T-helper 1 cell treated with Interleukin-12 subunit alpha and Interleukin-12 subunit beta and Interleukin-4 antibody, amounts not matched to agents 30 ng/mL and 1 ng/mL, for 36 hours (primary cell): ENCODE measurements at regions not wholly inside any gene's neighbourhood (a gene's known extent, or its start where the extent isn't known, plus 50 kb on each side); places are given as distances from the start of the nearest gene placed in this dataset.
"Not testable (repeated sequence)": the region's sequence is repeated elsewhere in the genome, so short reads cannot be mapped to it uniquely, and the experiment has no call there.

Source experiments
- intact Hi-C: fragments of 100-400 bp; cut with micrococcal nuclease; formaldehyde crosslinking; loops from one replicate; pipeline ENCODE4 v1.15.1; 2024

DNA sequence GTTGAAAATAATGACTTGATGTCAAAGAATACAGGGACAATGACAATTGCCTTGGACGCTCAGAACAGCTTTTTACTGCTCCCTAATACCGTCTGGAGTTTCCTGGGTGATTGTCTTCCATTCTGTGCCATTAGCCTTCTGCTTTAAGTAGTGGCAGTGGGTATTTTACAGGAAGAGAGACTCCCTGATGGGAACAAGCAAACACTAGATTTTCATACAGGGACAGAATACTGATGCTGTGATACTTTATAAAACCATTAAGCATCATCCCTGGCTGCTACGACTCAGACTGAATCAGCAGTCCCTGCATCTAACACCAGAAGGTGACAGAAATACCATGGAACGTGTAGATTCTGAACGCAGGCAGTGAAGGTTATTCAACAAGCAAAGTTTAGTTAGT lies 635.4 kb upstream of the GOT2 start:
- intact Hi-C loops: no loop called here

DNA sequence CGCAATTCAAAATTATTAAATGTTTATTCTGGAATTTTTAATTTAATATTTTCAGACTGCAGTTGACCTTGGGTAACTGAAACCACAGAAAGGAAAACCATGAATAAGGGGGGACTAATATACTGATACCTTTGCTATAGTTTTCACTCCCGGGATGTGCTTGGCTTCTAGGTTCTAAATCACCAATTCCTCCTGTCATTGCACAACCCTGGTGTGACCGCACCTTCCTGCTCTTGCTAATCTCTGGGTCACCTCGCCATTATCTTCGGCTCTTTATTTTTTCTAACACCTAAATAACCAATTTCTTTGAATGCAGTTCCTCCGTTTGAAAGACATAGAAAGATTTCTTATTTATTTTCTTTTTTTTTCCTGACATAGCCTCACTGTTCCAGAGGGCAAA lies 634.5 kb upstream of the GOT2 start:
- intact Hi-C loops: no loop called here

DNA sequence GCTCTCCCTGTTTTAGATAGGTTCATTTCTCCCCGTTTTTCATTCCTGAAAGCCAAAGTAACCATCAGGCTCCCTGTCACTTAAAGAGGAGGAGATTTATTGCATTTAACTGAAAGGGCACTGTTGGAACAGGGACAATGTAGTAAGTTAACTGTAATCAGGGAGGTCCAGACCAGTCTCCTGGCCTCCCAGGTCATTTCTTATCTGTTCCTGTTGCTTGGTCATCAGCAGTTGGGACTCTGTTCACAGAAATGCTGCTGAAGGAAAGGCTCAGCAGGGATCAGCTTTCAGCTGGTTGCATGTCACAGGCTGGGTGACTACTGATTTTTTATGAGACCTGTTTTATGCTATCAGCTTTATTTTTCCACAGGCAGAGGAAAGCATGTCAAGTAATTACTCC lies 622.6 kb upstream of the GOT2 start:
- intact Hi-C loops: no loop called here

DNA sequence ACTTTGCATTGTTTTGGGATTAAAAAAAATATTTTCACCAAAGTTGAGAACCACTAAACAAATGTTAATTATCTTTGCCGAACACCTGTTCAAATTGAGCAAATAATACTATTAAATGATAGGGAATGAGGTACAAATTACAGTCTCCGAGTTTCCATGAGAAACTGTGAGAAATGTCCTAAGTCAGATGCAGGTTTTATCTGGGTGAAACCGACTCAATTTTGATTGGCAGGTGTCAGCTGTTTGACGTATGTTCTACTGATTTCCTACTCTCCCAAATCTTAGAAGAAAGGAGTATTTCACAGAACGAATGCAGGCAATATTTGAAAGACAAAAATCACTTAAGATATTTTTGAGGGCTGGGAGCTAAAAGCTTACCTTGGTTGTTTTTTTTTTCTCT lies 622.0 kb upstream of the GOT2 start:
- intact Hi-C loops: no loop called here

DNA sequence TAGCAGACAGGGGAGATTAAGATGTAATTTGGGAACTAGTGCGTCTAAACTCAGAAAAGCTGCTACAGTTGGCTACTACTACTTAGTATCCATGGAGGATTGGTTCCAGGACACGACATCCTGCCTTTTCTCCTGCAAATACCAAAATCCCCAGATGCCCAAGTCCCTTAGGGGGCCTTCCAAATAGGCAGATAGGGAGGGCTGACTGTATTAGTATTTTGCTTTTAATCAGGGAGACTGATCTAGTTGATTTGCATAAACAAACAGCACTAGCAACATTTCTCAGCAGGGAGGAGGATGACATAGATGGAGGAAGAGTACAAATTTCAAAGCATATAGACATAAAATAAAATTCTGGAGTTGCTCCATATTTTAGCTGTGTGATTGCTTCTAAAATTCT lies 621.6 kb upstream of the GOT2 start:
- intact Hi-C loops: no loop called here

DNA sequence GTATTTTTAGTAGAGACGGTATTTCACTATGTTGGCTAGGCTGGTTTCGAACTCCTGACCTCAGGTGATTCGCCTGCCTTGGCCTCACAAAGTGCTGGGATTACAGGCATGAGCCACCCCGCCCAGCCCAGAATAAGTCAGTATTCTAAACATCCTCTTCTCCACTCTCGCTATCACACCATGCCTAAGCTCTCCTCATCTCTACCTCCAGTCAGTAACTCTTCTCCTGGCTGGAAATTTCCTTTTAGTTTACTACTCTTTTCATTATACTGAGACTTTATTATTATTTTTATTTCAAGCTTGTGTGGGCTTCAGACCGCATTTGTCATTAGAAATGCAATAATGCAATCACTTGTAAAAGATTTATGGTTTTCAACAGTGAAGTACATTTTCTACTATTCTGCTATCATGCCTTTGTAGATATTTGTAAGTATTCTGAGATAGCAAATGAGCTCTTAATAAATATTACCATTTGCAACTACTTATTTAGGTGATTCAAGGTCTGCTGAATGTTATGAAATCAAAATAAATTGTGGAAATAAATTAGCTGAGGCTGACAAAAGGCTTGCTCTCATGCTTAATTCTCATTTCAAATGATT lies 617.3 kb upstream of the GOT2 start:
- intact Hi-C loops: no loop called here

DNA sequence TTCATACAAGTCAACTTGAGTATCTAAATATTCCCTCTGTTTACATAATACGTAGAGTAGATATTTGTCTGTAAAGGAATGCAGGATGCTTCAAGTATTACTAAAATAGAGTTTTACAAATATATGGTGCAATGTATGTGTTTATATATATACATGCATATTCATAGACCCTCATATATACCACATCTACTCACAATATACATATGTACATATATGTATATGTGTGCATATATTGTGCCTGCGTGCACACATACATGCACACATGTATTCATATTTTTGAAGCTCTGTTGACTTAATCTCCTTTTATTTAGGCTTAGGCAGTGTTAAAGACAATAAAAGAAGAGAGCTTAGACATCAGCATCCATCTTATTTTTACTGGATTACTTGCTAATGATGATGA lies 616.6 kb upstream of the GOT2 start:
- intact Hi-C loops: no loop called here

DNA sequence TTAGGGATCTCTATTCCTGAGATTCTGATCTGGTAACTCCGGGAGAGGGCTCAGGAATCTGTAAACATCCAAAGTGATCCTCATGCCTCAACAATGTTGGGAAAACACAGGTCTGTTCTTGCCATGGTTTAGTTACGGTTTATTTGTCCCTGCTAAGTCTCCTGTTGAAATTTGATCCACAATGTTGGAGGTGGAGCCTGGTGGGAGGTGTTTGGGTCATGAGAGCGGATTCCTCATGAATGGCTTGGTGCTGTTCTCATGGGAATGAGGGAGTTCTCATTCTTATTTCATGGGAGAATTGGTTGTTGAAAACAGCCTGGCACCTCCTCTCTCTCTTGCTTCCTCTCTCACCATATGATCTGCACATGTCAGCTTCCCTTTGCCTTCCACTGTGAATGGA lies 608.6 kb upstream of the GOT2 start:
- intact Hi-C loops: no loop called here

DNA sequence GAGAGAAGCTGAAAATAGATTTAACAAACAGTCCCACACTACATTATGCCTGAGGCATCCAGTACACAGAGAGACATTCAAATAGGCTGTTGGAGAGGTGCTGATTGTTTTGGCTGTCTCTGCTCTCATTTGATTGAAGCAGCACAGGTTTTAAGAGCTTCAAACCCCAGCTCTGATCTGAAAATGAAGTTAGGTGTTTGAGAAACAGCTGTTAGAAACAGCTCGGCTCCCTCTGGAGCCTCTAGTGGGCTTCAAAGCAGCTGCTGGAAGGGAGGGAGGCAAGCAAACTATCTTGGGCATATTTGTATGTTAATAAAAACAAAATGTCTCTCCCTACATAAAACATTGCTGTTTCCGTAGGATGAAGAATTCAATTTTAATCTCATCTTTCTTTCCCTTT lies 607.3 kb upstream of the GOT2 start:
- intact Hi-C loops: no loop called here

DNA sequence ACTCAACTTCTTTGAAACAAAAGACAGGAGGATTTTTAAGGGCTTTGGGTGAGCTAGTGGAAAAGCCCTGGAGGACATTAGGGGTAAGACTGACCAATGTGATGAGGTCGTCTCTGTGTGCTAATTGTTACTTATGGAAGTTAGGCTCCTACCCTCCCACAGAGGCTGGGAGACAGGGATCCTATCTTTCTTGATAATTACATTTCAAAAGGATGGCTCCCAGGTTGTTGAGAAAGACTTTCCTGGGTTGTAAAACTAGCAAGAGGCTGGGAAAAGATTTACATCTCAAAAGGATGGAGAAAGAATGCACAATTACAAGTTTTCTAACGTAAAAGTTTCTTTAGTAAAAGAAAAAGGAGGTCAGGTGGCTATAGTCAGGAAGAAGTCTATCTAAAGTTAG lies 605.8 kb upstream of the GOT2 start:
- intact Hi-C loops: no loop called here

DNA sequence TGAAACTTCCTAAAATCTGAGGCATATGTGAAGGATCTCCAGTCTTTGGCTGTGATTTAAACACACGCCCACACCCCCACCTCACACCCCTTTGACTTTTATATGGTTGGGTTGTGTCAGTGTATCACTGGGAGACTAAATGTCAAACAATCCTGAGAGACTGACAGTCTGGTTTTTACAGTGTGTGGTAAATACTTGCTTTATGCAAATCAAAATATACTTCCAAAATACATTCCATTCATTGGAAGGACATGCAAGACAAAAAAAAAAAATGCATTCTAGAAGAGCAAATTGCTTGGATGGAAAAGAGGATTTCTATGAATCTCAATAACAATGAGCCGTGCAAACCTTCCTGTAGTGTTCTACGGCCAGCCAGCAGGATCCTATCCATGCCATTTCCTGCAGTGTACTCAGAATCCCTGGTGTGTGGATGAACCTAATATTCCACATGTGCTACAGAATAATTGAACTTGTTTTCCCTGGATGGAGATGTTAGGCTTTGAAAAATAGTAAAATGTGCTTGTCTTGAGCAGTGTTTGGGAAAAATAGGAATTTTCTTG lies 602.1 kb upstream of the GOT2 start:
- intact Hi-C loops: no loop called here

DNA sequence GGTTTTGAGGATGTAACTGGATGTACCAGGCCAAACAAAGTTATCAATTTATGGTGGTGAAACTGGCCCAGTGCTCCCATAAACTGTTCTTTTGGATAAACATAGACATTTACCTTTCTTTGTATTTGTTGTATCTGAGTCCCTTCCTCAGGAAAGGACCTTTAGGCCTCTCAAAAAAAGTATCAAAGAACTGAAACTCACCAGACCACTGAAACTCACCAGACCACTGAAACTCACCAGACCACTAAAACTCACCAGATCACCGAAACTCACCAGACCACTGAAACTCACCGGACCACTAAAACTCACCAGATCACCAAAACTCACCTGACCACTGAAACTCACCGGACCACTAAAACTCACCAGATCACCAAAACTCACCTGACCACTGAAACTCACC lies 597.6 kb upstream of the GOT2 start:
- intact Hi-C loops: not testable (repeated sequence)

DNA sequence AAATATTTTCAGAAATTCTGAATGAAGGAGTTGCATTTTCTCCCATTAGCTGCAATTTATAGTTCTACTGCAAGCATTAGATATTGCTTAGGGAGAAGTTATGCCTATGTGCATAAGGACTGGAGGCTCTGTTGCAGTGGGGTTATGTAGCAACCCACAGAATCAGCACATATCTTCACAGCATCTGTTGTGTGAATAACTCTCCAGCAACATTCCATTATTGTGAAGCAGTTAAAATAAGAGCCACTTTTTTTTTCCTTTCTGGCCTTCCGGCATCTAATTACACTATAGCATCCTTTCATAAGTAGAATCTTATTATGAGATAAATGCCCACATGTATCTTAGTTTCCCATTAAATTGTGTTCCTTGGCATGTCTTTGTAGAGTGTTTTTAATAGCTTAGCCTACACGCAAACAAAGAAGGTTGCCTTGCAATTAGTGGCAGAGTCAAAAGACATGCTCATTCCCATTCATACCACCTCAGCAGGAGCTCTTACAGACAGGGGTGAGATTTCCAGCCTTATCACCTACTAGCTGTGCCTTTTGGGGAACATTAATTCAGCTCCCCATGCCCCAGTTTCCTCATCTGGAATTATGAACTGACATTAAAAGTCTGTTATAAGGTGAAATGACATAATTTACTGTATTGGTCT lies 596.0 kb upstream of the GOT2 start:
- intact Hi-C loops: no loop called here

DNA sequence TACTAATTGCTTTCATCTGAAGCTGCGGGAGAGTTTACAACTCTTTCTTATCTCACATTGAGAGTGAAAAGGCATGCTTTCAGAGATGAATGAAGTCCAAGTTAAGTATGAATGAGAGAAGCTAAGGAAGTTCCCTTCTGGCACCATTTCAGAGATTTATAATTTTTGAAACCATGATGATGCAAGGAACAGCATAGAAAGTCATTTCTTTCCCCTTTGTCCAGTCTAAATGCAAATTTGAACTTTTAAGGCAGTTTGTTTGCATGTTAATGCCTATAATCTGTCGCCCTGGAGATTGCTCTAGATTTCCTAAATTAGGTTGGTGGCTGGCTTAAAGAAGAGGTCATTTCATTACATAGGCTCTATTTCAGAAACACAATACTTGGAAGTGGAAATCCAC lies 594.8 kb upstream of the GOT2 start:
- intact Hi-C loops: no loop called here

DNA sequence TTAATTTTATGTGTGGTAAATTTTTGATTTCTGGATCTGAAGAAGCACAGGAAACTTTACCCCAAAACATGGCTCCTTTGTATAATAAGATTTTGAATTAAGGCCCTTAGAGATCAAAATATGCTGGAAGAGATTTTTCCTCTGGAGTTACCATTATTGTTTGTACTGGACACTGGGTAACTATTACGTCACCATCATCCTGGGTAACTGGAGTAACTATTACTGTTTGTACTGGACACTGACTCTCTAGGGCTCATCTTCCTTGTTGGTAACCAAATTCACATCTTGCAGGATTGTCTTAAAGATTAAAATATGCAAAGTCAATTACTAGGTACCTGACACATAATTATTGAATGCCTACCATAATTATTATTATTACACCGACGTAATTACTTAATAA lies 593.8 kb upstream of the GOT2 start:
- intact Hi-C loops: no loop called here

DNA sequence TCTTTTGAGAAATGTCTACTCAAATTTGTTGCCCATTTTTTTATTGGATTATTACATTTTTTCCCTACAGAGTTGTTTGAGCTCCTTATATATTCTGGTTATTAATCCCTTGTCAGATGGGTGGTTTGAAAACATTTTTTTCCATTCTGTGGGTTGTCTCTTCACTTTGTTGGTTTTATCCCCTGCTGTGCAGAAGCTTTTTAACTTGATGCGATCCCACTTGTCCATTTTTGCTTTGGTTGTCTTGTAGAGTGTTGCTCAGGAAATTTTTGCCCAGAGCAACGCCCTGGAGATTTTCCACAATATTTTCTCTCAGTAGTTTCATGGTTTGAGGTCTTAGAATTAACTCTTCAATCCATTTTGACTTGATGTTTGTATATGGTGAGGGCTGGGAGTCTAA lies 592.8 kb upstream of the GOT2 start:
- intact Hi-C loops: no loop called here

DNA sequence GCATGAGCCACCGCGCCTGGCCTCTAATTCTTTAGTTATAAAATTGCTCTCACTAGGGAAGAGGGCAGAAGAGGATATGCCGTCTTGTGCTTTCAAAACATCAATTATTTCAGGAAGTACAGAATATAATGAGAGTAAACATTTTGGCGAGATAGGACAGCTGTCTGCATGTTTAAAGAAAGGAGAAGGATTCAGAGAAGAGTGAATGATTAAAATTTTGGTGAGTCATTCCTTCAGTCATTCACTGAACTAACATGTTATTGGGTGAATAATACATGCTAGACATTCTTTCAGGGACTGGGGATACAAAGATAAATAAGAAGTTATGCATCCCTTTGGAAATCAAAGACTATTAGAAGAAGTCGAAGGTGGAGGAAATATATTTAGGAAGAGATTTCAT lies 590.3 kb upstream of the GOT2 start:
- intact Hi-C loops: no loop called here

DNA sequence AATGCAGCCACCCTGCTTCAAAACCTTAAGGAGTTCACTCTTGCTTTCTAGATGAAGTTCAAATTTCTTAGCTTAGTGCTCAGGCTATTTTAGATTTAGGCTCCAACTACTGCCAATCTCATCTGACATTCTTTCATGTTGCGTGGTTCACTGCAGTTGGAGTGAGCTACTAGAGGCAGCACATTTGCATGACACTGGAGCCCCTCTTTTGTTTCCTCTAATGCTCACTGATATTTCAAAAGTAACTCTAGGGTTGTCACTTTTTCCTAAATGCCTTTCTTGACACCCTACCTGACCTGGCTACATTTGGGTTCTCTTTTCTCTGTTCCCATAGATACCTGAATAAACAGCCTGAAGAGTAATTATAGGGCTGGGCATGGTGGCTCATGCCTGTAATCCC lies 586.5 kb upstream of the GOT2 start:
- intact Hi-C loops: no loop called here

DNA sequence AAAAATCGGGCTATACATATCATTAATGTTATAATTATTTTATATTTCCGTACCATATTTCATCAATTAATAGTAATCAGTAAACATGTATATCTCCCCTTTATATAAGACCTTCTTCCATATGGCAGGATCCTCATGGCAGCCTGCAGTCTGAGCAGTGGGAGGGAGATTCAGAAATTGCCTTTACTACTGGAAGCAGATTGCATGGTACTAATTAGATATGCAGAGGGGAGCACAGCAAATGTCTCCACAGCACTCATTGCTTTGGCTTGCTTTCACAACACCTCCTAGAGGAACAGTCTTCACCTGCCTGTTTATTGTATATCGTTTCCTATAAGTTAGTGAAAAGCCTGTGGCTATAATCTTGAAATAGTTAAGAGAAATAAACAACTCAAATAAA lies 585.8 kb upstream of the GOT2 start:
- intact Hi-C loops: no loop called here

DNA sequence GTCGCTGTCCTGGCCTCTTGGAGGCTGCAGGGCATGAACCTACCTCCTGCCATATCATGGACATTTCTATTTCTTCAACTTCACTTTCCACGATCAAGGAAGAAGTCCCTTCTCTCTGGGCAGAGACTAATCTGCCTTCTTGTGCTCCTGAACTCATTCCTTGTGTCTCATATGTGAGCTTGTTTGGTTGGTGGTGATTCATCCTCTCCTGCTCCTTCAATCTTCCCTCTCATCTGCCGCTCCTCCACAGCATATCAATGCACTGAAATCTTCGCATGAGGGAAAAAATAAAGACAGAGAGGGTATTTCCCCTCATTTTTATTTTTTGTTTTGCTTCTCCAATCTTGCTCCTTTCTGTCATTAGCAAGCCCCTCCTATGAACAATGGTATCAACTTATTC lies 571.7 kb upstream of the GOT2 start:
- intact Hi-C loops: no loop called here

DNA sequence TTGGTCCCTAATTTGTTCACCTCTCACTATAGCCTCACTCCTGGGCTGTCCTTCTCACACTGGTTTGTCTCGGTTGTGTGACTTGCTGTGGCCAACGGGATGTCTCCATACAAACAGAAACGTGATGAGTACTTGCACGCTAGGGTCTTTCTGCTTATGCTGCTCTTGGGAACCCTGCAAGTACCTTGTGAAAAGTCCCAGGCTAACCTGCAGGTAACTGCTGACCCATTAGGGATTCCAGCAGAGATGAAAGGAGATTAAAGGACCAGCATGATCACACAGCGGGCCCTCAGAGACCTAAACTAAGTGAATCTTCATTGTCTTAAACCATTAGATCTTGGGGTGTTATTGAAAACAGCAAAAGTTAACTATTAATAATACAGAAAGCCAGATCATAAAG lies 562.8 kb upstream of the GOT2 start:
- intact Hi-C loops: no loop called here

DNA sequence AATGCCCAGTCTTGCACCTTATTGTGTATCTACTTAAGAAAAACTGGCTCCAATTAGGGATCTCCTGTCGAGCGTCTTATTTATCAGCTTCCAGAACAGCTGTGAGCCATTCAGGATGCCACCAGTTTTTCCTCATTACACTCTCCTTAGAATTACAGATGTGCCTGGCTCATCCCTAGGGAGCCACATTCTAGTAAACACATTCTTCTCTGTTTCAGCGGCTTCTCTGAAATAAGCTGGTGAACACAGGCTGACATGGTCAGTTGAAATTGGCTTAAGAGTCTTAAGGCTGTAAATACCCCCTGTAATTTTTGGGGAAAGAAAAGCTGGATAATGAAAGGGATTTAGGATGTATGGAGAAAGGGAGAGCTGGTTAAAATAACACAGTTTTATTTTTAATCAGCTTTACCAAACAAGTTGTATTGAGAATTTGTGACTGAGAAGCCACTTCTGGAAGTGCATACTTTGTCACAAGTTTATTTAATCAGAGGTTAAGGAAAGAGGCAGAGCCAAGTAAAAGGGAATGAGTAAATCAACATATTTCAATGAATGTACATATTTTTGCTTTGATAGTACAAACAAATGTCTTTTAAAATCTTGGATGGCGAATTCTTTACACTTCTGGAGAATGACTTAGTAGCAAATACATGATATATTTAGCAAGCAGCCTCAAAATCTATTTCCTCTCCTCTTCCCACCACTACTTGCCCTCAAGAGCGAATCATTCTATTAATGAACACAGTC lies 562.0 kb upstream of the GOT2 start:
- intact Hi-C loops: no loop called here

DNA sequence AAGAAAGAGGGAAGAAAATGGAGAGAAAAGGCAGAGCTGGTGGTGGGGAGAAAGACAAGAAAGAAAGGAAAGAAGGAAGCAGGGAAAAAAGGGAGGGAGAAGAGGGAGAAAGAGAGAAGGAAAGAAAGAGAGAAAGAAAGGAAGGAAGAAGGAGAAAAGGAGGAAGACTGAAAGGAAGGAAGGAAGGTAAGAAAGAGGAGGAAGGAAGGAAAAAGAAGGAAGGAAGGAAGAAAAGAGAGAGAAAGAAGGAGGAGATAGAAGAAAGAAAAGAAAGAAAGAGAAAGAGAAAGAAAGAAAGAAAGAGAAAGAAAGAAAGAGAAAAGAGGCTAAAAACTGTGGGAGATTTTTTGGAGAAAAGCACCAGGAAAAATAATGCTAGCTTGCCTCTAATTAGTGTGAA lies 561.4 kb upstream of the GOT2 start:
- intact Hi-C loops: no loop called here
